ENCODE measurements at regions not wholly inside any gene's neighbourhood (a gene's known extent, or its start where the extent isn't known, plus 50 kb on each side); places are given as distances from the start of the nearest gene placed in this dataset.

- H3K27ac ChIP-seq (ENCODE audit: control insufficient read depth, insufficient read depth, low read length): no peak overlapping the region
- H3K9ac ChIP-seq (ENCODE audit: control insufficient read depth, extremely low read depth, insufficient read depth, low read length): no peak overlapping the region
- no peaks in the 10 kb centered on the region for H3K27me3 ChIP-seq (ENCODE audit: control insufficient read depth, extremely low read depth, insufficient read depth, low read length)
- H3K4me1 ChIP-seq (ENCODE audit: control insufficient read depth, extremely low read depth, insufficient read depth, low read length): peaks cover 32% of the 10 kb centered on the region
- H3K9me3 ChIP-seq (ENCODE audit: control insufficient read depth, low read depth, low read length): no peaks in the 10 kb centered on the region
- dilution Hi-C loops (cut with MboI; ENCODE audit: extremely low pct_ligation_motif_present, low sequenced_read_pairs): no loop called here
- no peaks in the 10 kb centered on the region for H3K79me2 ChIP-seq (ENCODE audit: control insufficient read depth, insufficient read depth, low read length)
- H3K9me1 ChIP-seq (ENCODE audit: control insufficient read depth, extremely low read depth, insufficient read depth, low read length): no peaks in the 10 kb centered on the region
- H4K20me1 ChIP-seq (ENCODE audit: control insufficient read depth, extremely low read depth, insufficient read depth, low read length): no peaks in the 10 kb centered on the region
- TF ChIP-seq CTCF (optimal IDR thresholded peaks at IDR 0.05 in 1 of 3, IDR thresholded peaks at IDR 0.05 in 1 of 3, conservative IDR thresholded peaks at IDR 0.05 in 1 of 3; ENCODE audit: extremely low read depth in 1 of 3, insufficient read depth in 2 of 3, low read length in 3 of 3) (no peak), EZH2 (IDR thresholded peaks at IDR 0.05; ENCODE audit: low read length) (no peak)
- DNase-seq (ENCODE audit: low read depth, low spot score) (no peak), FAIRE-seq (no peak)
- H3K36me3 ChIP-seq (ENCODE audit: control insufficient read depth in 2 of 2, extremely low read depth in 1 of 2, insufficient read depth in 2 of 2, low read length in 2 of 2): no peaks in the 10 kb centered on the region
- H3K4me2 ChIP-seq (ENCODE audit: control insufficient read depth, extremely low read depth, insufficient read depth, low read depth, low read length): no peak overlapping the region
- no peak overlapping the region for H2AFZ ChIP-seq (ENCODE audit: control insufficient read depth, low read length)
- H3K4me3 ChIP-seq (ENCODE audit: control insufficient read depth in 2 of 3, extremely low read depth in 1 of 3, insufficient read depth in 2 of 3, low read depth in 1 of 3, low read length in 3 of 3): no peak overlapping the region
These were observed 100.7 kb upstream of the MAP1LC3B2 start for GRCh38 chr12:116458492-116458891.

- Histone ChIP-seq H3K4me2 (ENCODE audit: control insufficient read depth, extremely low read depth, insufficient read depth, low read depth, low read length) (no peak overlapping the region), H3K36me3 (ENCODE audit: control insufficient read depth in 2 of 2, extremely low read depth in 1 of 2, insufficient read depth in 2 of 2, low read length in 2 of 2) (no peaks in the 10 kb centered on the region), H3K27ac (ENCODE audit: control insufficient read depth, insufficient read depth, low read length) (no peak overlapping the region), H3K4me3 (ENCODE audit: control insufficient read depth in 2 of 3, extremely low read depth in 1 of 3, insufficient read depth in 2 of 3, low read depth in 1 of 3, low read length in 3 of 3) (no peak overlapping the region), H3K79me2 (ENCODE audit: control insufficient read depth, insufficient read depth, low read length) (no peaks in the 10 kb centered on the region), H3K4me1 (ENCODE audit: control insufficient read depth, extremely low read depth, insufficient read depth, low read length) (peaks cover 26% of the 10 kb centered on the region), H3K27me3 (ENCODE audit: control insufficient read depth, extremely low read depth, insufficient read depth, low read length) (no peaks in the 10 kb centered on the region), H3K9me3 (ENCODE audit: control insufficient read depth, low read depth, low read length) (no peaks in the 10 kb centered on the region), H2AFZ (ENCODE audit: control insufficient read depth, low read length) (no peak overlapping the region), H3K9ac (ENCODE audit: control insufficient read depth, extremely low read depth, insufficient read depth, low read length) (no peak overlapping the region), H4K20me1 (ENCODE audit: control insufficient read depth, extremely low read depth, insufficient read depth, low read length) (no peaks in the 10 kb centered on the region), H3K9me1 (ENCODE audit: control insufficient read depth, extremely low read depth, insufficient read depth, low read length) (no peaks in the 10 kb centered on the region)
- TF ChIP-seq CTCF (optimal IDR thresholded peaks at IDR 0.05 in 1 of 3, IDR thresholded peaks at IDR 0.05 in 1 of 3, conservative IDR thresholded peaks at IDR 0.05 in 1 of 3; ENCODE audit: extremely low read depth in 1 of 3, insufficient read depth in 2 of 3, low read length in 3 of 3): no peak
- DNase-seq (ENCODE audit: low read depth, low spot score) (no peak), FAIRE-seq (peak; percentile 5)
- dilution Hi-C loops (cut with MboI; ENCODE audit: extremely low pct_ligation_motif_present, low sequenced_read_pairs): no loop called here
These were observed 99.9 kb upstream of the MAP1LC3B2 start for GRCh38 chr12:116459011-116459875.
